ENCODE measurements at regions not wholly inside any gene's neighbourhood (a gene's known extent, or its start where the extent isn't known, plus 50 kb on each side); places are given as distances from the start of the nearest gene placed in this dataset.

DNA sequence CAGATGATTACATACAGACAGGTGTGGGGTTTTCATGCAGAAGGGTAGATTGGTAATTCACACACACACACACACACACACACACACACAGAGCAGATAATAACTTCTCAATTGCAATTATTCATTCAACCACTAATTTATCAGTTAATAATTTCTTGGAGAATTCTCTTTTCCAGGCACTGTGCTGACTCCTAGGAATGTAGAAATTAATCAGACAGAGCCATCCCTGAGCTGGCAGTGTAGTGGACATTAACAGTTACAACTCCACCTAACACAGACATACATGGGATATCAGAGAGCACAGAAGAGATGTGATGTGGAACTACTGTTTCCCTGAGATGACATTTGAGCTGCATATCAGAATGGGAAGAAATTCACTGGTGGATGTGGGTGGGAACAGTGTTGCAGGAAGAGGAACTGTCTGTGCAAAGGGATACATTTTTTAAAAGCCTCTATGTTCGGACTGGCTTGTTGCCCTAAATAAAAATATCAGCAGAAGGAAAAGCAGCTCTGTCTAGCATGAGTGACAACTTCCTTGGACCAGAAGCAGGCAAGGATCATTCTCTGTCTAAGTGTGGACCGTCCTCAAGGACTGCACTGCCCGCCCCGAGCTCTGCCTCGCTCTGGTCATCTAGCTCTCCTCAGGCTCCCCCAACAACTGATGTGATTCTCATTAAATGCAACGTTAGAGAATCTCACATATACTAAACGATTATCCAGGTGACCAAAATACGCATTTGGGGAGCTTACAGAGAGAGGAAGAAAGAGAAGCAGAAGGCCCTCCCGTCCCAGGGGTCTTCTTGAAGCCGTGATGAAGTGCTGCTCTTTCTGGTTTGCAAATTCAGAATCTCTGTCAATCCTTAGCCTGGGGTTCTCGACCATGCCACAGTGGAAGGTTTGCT, 173.4 kb upstream of the TRIB2 start:
- DNase-seq (no peak), ATAC-seq (no peak)
- intact Hi-C loops (cut with DNase I, micrococcal nuclease) = no loop called here
- no peaks in the 10 kb centered on the region for H3K9me3 ChIP-seq
- no peaks in the 10 kb centered on the region for H3K36me3 ChIP-seq (ENCODE audit: low read depth)
- H3K4me3 ChIP-seq = no peak overlapping the region
- TF ChIP-seq, protein P1, sequence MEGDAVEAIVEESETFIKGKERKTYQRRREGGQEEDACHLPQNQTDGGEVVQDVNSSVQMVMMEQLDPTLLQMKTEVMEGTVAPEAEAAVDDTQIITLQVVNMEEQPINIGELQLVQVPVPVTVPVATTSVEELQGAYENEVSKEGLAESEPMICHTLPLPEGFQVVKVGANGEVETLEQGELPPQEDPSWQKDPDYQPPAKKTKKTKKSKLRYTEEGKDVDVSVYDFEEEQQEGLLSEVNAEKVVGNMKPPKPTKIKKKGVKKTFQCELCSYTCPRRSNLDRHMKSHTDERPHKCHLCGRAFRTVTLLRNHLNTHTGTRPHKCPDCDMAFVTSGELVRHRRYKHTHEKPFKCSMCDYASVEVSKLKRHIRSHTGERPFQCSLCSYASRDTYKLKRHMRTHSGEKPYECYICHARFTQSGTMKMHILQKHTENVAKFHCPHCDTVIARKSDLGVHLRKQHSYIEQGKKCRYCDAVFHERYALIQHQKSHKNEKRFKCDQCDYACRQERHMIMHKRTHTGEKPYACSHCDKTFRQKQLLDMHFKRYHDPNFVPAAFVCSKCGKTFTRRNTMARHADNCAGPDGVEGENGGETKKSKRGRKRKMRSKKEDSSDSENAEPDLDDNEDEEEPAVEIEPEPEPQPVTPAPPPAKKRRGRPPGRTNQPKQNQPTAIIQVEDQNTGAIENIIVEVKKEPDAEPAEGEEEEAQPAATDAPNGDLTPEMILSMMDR (IDR thresholded peaks at IDR 0.05) = no peak
- H3K4me1 ChIP-seq (ENCODE audit: low read depth) = no peaks in the 10 kb centered on the region

DNA sequence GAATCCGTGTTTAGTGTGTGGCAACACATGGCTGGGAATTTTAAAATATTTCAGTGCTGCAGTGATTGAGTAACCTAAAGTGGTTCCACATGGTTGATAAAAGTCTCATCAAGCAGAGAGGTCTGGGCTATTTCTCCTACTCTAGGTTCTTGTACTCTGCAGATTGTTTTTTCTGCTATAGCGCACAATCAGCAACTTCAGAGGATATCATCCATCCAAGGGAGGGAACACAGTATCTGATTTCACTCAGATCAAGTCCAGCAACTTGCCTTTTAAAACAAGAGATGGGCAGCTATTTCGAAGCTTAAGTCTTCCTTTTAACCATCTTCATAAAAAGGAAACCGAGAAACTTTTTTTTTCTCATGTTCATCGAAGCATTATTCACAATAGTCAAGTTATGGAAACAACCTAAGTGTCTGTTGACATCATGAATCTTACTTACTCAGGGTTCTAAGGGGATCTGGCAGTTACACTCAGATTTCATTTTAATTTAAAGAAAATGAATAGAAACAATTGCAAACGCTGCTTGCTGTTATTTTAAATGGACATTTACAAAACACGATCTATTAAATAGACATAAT, 172.7 kb upstream of the TRIB2 start:
- DNase-seq (no peak), ATAC-seq (no peak)
- Histone ChIP-seq H3K4me1 (ENCODE audit: low read depth) (no peaks in the 10 kb centered on the region), H3K9me3 (no peaks in the 10 kb centered on the region), H3K36me3 (ENCODE audit: low read depth) (no peaks in the 10 kb centered on the region), H3K4me3 (no peak overlapping the region)
- TF ChIP-seq, protein P1 (IDR thresholded peaks at IDR 0.05) = no peak
- intact Hi-C loops (cut with DNase I, micrococcal nuclease) = no loop called here

DNA sequence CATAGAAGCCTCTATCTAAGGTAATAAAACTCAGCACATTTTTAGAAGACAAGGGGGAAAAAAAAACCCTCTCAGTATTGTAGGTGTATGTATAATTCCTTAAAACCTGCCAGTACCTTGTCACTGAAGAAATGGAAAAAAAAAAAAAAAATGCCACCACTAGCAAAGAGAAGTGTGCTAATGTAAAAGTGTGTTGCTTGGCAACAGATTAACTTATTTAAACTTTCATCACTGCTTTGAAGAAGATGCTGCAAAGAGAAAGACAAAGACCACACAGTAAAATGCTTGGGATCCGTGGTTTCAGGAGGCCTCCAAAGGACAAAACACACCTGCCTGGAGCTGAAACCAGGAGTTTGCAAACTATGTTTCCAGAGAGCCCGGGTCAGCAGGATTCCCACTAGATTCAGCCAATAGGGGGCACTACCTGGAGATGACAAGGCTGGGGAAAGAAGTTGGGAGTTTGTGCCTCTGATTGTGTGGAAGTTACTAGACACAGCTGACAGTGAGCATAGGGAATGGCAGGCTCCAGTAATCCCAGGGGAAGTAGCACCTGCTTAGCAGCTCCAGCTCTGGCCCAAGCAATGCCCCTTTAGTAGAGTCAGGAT, 169.1 kb upstream of the TRIB2 start:
- no peak for ATAC-seq
- no peaks in the 10 kb centered on the region for H3K36me3 ChIP-seq (ENCODE audit: low read depth)
- intact Hi-C loops (cut with DNase I, micrococcal nuclease) = no loop called here

DNA sequence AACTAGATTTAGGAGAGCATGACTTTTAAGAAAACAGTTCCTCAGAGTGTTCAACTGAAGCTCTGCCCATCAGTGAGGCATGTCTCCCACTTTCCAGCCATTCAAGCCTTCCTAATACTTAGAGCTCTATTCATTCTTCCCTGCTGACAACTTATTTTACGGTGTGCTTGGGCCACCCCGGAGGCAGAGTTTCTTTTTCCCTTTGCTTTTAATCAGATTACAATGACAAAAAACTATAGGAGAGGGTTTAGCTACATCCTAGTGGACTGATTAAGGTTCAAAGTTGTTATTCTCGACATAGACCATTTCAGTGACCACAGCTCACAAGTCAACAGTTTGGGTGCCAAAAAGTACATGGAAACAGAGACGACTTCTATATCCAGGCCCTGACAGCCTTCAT, 167.8 kb upstream of the TRIB2 start:
- TF ChIP-seq, protein P1 (IDR thresholded peaks at IDR 0.05) = no peak
- Histone ChIP-seq H3K4me3 (no peak overlapping the region), H3K9me3 (no peaks in the 10 kb centered on the region), H3K36me3 (ENCODE audit: low read depth) (no peaks in the 10 kb centered on the region), H3K4me1 (ENCODE audit: low read depth) (no peaks in the 10 kb centered on the region)
- intact Hi-C loops (cut with DNase I, micrococcal nuclease) = no loop called here
- no peak for DNase-seq
- no peak for ATAC-seq

More for the DNA sequence above, 169.1 kb upstream of the TRIB2 start:
- Histone ChIP-seq H3K9me3 (no peaks in the 10 kb centered on the region), H3K4me3 (no peak overlapping the region), H3K4me1 (ENCODE audit: low read depth) (no peaks in the 10 kb centered on the region)
- no peak for DNase-seq
- TF ChIP-seq, protein P1 (IDR thresholded peaks at IDR 0.05) = no peak

DNA sequence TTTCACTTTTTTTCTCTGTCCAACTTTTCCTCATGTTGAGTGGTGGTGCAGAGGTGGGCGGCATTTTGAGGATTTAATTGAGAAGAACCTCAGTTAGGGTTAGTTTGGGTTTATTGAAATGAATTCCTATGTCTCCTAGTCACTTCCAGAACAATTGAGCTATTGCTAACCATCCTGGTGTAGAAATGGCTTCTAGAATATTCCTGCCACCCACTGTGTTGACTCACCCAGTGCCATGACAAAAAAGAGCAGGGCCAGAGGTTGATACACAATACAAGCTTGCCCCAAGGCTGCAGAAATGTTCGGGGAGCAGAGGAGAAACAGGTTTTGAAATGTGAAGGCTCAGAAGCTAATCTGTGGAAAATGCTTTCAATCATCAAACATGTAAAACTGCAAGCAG, 167.1 kb upstream of the TRIB2 start:
- no peaks in the 10 kb centered on the region for H3K4me1 ChIP-seq (ENCODE audit: low read depth)
- DNase-seq = no peak
- H3K36me3 ChIP-seq (ENCODE audit: low read depth) = no peaks in the 10 kb centered on the region
- intact Hi-C loops (cut with DNase I, micrococcal nuclease) = no loop called here
- ATAC-seq = no peak
- TF ChIP-seq, protein P1 (IDR thresholded peaks at IDR 0.05) = no peak
- H3K9me3 ChIP-seq = no peaks in the 10 kb centered on the region
- no peak overlapping the region for H3K4me3 ChIP-seq

All from mucosa of descending colon (tissue), 3 donors.